Mesodermal cell (in vitro differentiated cells): ENCODE measurements at regions not wholly inside any gene's neighbourhood (a gene's known extent, or its start where the extent isn't known, plus 50 kb on each side); places are given as distances from the start of the nearest gene placed in this dataset.

Source experiments
- H3K27ac ChIP-seq: 2 replicates; pipeline ENCODE4 v1.7.0; 2013; ENCODE audit warnings: mild to moderate bottlenecking, low read depth, low read length, moderate library complexity; ENCODE audit not compliant: severe bottlenecking
- H3K36me3 ChIP-seq: 2 replicates; pipeline ENCODE4 v1.7.1; 2013; ENCODE audit warnings: mild to moderate bottlenecking, low read length, moderate library complexity; ENCODE audit not compliant: control insufficient read depth, insufficient read depth
- H3K4me1 ChIP-seq: one replicate; pipeline ENCODE4 v1.7.1; 2013; ENCODE audit warnings: mild to moderate bottlenecking, low read length; ENCODE audit not compliant: insufficient read depth, control insufficient read depth, poor library complexity, severe bottlenecking
- H3K4me3 ChIP-seq: 2 replicates; pipeline ENCODE4 v1.7.0; 2013; ENCODE audit warnings: low read length, control low read depth, mild to moderate bottlenecking; ENCODE audit not compliant: insufficient read depth, poor library complexity, severe bottlenecking; ENCODE audit errors: extremely low read depth
- H3K9me3 ChIP-seq: 2 replicates; pipeline ENCODE4 v1.7.1; 2013; ENCODE audit warnings: mild to moderate bottlenecking, low read length, moderate library complexity; ENCODE audit not compliant: control insufficient read depth
- WGBS, 2 experiments: methylation state at CpG; one replicate each; pipeline ENCODE4 v1.1.5; 2013; ENCODE audit warnings: missing lambda C conversion rate in 2 of 2; ENCODE audit not compliant: insufficient coverage in 2 of 2; 5-methylcytosine and 5-hydroxymethylcytosine counted together

DNA sequence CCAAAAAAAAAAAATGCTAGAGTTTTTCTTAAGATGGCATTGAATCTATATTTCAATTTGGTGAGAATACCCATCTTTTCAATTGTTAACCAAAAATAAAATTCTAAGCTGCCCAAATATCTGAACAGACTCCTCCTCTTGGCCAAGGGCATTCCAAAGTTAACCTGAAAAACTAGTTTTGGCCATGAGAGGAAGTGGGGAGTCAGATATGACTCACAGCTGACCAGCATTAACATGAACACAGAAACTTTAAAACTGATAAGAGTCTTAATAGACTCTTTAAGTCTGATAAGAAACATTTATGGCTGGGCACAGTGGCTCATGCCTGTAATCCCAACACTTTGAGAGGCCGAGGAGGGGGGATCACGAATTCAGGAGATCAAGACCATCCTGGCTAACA is 171.3 kb downstream of the FAXC start:
- Histone ChIP-seq H3K36me3 (no peaks in the 10 kb centered on the region), H3K9me3 (peaks cover 7% of the 10 kb centered on the region), H3K27ac (no peak overlapping the region), H3K4me1 (no peaks in the 10 kb centered on the region), H3K4me3 (no peak overlapping the region)
- no CpG with 5 or more reads among the region's 2 CpGs for WGBS, 2 experiments

- no peak overlapping the region for H3K4me3 ChIP-seq
- H3K4me1 ChIP-seq: no peaks in the 10 kb centered on the region
- H3K27ac ChIP-seq: no peak overlapping the region
- peaks cover 7% of the 10 kb centered on the region for H3K9me3 ChIP-seq
- 100% methylated on average over 1 of the region's 2 CpGs for WGBS, 2 experiments
- H3K36me3 ChIP-seq: no peaks in the 10 kb centered on the region
Observed at GRCh38 chr6:99177736-99178135, 171.7 kb downstream of the FAXC start.

DNA sequence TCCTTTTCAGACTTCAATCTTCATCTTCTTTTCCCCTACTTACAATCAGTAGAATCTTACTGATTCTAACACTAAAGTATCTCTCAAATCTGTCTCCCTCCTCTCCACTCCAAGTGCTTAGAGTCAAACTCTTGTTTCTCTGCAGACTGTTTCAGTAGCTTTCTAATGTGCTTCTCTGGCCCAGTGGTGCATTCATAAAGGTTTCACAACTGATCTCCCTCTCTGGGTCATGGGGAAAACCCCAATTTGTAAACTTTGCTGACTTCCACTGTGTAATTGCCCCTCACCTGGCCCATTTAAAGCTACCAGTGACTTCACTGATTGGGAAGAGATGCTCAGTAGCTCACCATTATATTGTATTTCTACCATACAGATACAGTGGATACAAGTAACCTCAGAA is 183.6 kb downstream of the FAXC start:
- H3K4me1 ChIP-seq: no peaks in the 10 kb centered on the region
- H3K4me3 ChIP-seq: no peak overlapping the region
- no peaks in the 10 kb centered on the region for H3K9me3 ChIP-seq

DNA sequence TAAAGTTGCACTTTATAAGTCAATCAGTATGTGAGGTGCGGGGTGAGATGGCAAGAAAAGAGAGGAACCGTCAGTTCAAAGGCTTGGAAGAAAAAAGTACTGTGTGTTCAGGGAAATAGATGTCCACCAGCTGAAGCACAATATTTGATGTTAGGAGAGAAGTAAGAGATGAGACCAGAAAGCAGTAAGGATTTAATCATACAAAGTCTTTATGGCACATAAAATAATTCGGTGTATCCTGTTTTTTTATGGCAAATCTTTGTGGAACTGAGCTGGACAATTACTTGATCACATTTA is 197.2 kb downstream of the FAXC start:
- no peaks in the 10 kb centered on the region for H3K9me3 ChIP-seq
- H3K4me1 ChIP-seq: no peaks in the 10 kb centered on the region
- WGBS, 2 experiments: 7 to 13% methylated on average over 2 to 3 of the region's 3 CpGs
- H3K27ac ChIP-seq: no peak overlapping the region
- H3K4me3 ChIP-seq: no peak overlapping the region
- H3K36me3 ChIP-seq: no peaks in the 10 kb centered on the region

More for the DNA sequence above, 183.6 kb downstream of the FAXC start:
- no peaks in the 10 kb centered on the region for H3K36me3 ChIP-seq
- no peak overlapping the region for H3K27ac ChIP-seq

- Histone ChIP-seq H3K27ac (no peak overlapping the region), H3K9me3 (no peaks in the 10 kb centered on the region), H3K4me1 (no peaks in the 10 kb centered on the region), H3K4me3 (no peak overlapping the region), H3K36me3 (no peaks in the 10 kb centered on the region)
- whole genome bisulfite sequencing, 2 experiments: 36 to 51% methylated on average over 5 to 9 of the region's 11 CpGs
Observed at GRCh38 chr6:99151634-99152346, 197.7 kb downstream of the FAXC start.

DNA sequence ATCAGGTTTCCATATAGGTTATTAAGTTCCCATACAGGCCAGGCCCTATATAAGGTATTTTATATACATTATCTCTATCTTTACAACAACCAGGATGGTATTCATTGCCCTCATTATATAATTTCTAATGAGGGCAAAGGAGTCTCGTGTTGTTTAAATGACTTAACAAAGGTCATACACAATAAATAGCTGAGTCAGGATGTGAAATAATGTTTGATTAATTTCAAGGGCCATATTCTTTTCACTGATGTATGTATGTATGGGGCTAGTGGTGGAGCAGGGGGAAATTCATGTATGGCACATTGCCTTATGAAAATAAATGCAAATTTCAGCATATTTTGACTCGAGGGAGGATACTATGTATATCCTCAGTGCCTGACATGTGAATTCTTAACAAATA is 200.7 kb downstream of the FAXC start:
- Histone ChIP-seq H3K4me1 (no peaks in the 10 kb centered on the region), H3K9me3 (no peaks in the 10 kb centered on the region), H3K27ac (no peak overlapping the region), H3K36me3 (no peaks in the 10 kb centered on the region), H3K4me3 (no peak overlapping the region)
- no CpG with 5 or more reads among the region's 2 CpGs for WGBS, 2 experiments

DNA sequence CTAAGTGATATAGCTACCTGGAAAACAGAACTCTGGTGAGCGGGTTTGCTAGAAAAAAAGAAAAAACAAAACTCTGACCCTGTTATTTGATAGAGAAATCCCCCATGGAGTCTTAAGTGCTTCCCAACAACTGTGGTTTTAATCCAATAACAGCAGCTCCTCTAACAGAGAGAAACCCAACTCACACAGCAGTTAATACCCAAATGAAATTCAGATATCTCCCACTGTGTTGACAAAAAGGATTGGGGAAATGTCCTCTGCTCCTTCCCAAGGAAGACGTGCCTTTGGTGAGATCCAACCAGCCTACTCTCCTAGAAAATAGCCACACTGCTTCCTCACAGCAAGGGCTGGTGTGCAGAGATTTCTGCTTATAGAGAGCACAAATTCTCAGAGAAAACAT is 200.4 kb upstream of the FBXL4 start:
- WGBS, 2 experiments: 70% methylated on average over 2 of the region's 2 CpGs; no CpG with 5 or more reads in 1 of the 2 experiments
- Histone ChIP-seq H3K9me3 (no peaks in the 10 kb centered on the region), H3K4me3 (no peak overlapping the region), H3K27ac (no peak overlapping the region), H3K36me3 (no peaks in the 10 kb centered on the region), H3K4me1 (no peaks in the 10 kb centered on the region)

DNA sequence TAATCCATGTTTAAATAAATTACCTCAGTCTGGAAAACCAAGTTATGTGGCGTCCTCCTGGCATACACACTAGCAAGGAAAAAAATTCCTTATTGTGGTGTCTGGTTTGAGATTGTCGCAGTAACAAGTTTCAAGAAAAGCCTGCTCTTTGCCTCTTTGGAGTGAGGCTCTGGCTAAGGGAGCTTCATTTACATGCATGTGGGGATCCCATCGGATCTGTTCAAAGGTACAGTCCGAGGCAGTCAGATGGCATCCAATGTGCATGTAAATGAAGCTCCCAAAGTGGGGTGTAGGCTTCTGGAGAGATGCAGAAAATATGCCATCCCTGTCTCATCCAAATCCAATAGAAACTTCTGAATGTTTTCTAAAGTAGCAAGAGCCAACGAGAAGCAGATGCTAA is 199.5 kb upstream of the FBXL4 start:
- H3K4me1 ChIP-seq: no peaks in the 10 kb centered on the region
- WGBS, 2 experiments: 64 to 90% methylated on average over 2 to 4 of the region's 5 CpGs

DNA sequence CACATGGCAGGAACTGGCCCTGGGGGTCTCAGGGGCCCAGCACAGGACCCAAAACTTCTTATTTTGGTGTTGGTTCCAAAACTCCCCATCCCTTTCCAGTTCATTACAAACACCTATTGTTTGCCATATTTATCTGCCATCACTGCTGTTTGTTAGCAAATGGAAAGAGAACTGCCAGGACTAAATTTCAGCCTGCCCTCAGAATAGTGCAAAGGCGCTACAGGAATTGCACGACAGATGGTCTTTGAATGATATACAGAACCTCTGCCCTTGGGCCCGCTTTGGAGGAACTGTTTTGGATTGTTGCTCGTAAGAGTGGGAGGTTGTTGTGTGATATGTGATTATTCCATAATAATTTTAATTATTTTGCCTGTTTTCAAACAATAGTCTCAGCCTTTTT is 199.0 kb upstream of the FBXL4 start:
- no peaks in the 10 kb centered on the region for H3K36me3 ChIP-seq
- H3K9me3 ChIP-seq: no peaks in the 10 kb centered on the region
- 100% methylated on average over 2 of the region's 4 CpGs; no CpG with 5 or more reads in 1 of the 2 experiments for WGBS, 2 experiments
- H3K27ac ChIP-seq: no peak overlapping the region
- no peak overlapping the region for H3K4me3 ChIP-seq
- H3K4me1 ChIP-seq: no peaks in the 10 kb centered on the region

More for the DNA sequence above, 199.5 kb upstream of the FBXL4 start:
- Histone ChIP-seq H3K9me3 (no peaks in the 10 kb centered on the region), H3K4me3 (no peak overlapping the region), H3K27ac (no peak overlapping the region), H3K36me3 (no peaks in the 10 kb centered on the region)

GRCh38 chr6:99145738-99146137 is 198.0 kb upstream of the FBXL4 start:
- Histone ChIP-seq H3K4me1 (no peaks in the 10 kb centered on the region), H3K4me3 (no peak overlapping the region), H3K36me3 (no peaks in the 10 kb centered on the region), H3K27ac (no peak overlapping the region), H3K9me3 (no peaks in the 10 kb centered on the region)
- WGBS, 2 experiments: no CpG with 5 or more reads among the region's 3 CpGs

GRCh38 chr6:99143108-99143861 is 195.5 kb upstream of the FBXL4 start:
- H3K4me3 ChIP-seq: no peak overlapping the region
- H3K27ac ChIP-seq: no peak overlapping the region
- WGBS, 2 experiments: 94 to 97% methylated on average over 5 of the region's 5 CpGs
- H3K4me1 ChIP-seq: no peaks in the 10 kb centered on the region
- no peaks in the 10 kb centered on the region for H3K36me3 ChIP-seq
- H3K9me3 ChIP-seq: no peaks in the 10 kb centered on the region
